ENCODE measurements at regions not wholly inside any gene's neighbourhood (a gene's known extent, or its start where the extent isn't known, plus 50 kb on each side); places are given as distances from the start of the nearest gene placed in this dataset.
"Not testable (repeated sequence)": the region's sequence is repeated elsewhere in the genome, so short reads cannot be mapped to it uniquely, and the experiment has no call there.

DNA sequence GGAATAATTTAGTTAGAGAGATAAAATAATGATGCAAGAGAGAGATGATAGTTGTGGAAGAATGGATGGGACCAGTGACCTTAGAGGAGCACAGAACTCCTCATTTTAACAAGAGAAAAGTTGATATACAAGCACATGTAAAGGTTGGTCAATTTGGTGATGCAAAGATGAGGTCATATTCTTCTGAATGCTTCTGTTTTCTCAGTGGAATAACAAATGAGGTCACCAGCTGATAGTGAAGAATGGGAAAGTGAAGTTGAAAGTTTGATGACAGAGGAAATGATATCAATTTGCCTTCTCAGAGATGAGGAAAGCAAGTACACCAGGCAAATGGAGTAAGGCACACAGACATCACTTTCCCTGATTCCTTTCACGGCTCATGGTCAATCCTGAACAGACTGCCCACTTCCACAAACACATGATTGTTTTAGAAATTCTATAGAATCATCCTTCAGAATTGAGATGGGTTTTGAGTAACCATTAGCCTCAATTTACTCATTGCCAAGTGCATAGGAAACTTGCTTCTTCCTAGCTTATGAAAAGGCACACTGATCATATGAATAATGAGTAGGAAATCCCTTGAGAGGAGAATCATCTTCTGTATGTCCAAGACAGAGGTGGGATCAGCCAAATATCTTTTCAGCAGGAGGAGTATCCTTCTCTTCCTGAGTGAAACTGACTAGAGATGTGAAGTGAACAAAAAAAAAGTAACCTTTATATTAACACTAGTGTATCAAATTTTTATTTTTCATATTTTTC is 82.4 kb upstream of the TCF21 start:
- ChIA-PET CTCF (no interaction called here), POLR2A (no interaction called here)
- no peaks in the 10 kb centered on the region for H3K27me3 ChIP-seq (ENCODE audit: control insufficient read depth, insufficient read depth, low read length)
- no peak overlapping the region for H3K4me3 ChIP-seq (ENCODE audit: low read depth, low read length)
- no peaks in the 10 kb centered on the region for H3K36me3 ChIP-seq (ENCODE audit: control insufficient read depth, insufficient read depth, low read length)
- TF ChIP-seq, protein P1, sequence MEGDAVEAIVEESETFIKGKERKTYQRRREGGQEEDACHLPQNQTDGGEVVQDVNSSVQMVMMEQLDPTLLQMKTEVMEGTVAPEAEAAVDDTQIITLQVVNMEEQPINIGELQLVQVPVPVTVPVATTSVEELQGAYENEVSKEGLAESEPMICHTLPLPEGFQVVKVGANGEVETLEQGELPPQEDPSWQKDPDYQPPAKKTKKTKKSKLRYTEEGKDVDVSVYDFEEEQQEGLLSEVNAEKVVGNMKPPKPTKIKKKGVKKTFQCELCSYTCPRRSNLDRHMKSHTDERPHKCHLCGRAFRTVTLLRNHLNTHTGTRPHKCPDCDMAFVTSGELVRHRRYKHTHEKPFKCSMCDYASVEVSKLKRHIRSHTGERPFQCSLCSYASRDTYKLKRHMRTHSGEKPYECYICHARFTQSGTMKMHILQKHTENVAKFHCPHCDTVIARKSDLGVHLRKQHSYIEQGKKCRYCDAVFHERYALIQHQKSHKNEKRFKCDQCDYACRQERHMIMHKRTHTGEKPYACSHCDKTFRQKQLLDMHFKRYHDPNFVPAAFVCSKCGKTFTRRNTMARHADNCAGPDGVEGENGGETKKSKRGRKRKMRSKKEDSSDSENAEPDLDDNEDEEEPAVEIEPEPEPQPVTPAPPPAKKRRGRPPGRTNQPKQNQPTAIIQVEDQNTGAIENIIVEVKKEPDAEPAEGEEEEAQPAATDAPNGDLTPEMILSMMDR (IDR thresholded peaks at IDR 0.05; ENCODE audit: insufficient read depth, low read depth, low read length): no peak
- no peak for DNase-seq (ENCODE audit: low read depth)

DNA sequence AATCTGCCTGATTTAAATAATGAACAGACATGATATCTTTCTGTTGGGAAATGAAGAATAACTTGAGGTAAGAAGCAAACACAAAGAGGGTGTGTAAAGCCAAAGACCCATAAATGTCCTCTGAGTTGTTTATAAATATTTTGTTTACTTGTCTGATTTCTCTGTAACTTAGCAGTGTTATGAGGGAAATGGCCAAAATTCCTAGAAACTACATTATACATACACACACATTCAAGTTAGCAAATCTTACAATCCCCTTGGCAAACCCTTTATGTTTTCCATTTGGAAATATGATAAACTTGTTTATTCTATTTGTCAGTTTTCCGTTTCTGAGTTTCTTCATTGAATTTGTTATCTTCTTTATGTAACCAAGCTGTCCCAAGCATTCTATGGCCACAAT is 81.4 kb upstream of the TCF21 start:
- H3K36me3 ChIP-seq (ENCODE audit: control insufficient read depth, insufficient read depth, low read length): no peaks in the 10 kb centered on the region
- TF ChIP-seq, protein P1 (IDR thresholded peaks at IDR 0.05; ENCODE audit: insufficient read depth, low read depth, low read length): no peak
- POLR2A ChIA-PET: no interaction called here

DNA sequence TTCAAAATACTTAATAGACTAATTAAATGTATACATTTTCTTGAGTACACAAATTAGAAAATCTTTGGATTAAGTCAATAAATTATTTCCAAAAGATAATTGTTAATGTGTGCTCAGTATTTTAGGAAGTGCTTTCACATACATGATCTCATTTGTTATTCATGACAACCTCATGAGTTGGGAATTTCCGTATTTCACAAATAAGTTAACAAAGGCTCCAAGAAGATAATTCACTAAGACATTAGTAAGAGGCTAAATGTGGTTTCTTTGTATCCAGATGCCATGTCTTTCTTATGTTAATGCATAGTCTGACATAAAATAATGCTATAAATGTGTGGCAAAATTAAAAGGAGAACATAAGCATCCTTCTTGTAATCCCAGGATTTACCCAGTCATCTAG is 79.5 kb upstream of the TCF21 start:
- no peak for DNase-seq (ENCODE audit: low read depth)
- CTCF ChIA-PET: interaction anchor here (1.4 kb wide), 1 partner anchor 28 kb away, joined by 5 read pairs; no protein-coding TSS in a partner anchor

More for the DNA sequence above, 81.4 kb upstream of the TCF21 start:
- CTCF ChIA-PET: interaction anchor here (0.6 kb wide), 1 partner anchor 24 kb away, joined by 3 read pairs; no protein-coding TSS in a partner anchor
- Histone ChIP-seq H3K4me3 (ENCODE audit: low read depth, low read length) (no peak overlapping the region), H3K27me3 (ENCODE audit: control insufficient read depth, insufficient read depth, low read length) (no peaks in the 10 kb centered on the region)
- DNase-seq (ENCODE audit: low read depth): no peak

DNA sequence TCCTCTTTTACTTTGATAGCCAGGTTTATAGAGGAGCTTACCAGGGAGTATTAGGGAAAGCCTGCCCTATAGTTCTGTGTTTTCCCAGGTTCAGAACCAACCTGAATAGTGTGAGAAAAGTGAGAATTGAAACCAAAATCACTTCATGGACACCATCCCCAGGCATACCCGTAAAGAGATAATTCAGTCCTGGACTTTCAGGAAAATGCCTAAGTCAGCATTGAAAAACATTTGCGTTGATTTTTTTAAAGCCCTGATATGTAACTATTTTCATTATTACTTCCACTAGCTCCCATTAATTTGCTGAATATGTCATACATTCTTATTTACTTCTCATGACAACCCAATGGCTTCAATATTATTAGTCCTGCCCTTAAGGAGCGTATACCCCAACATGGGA is 77.4 kb upstream of the TCF21 start:
- H3K36me3 ChIP-seq (ENCODE audit: control insufficient read depth, insufficient read depth, low read length): no peaks in the 10 kb centered on the region
- no peaks in the 10 kb centered on the region for H3K27me3 ChIP-seq (ENCODE audit: control insufficient read depth, insufficient read depth, low read length)
- POLR2A ChIA-PET: interaction anchor here (0.6 kb wide), 1 partner anchor 238 kb away, joined by 7 read pairs; no protein-coding TSS in a partner anchor
- no peak for DNase-seq (ENCODE audit: low read depth)
- TF ChIP-seq, protein P1 (IDR thresholded peaks at IDR 0.05; ENCODE audit: insufficient read depth, low read depth, low read length): no peak
- no peak overlapping the region for H3K4me3 ChIP-seq (ENCODE audit: low read depth, low read length)
- CTCF ChIA-PET: no interaction called here

More for the DNA sequence above, 79.5 kb upstream of the TCF21 start:
- H3K36me3 ChIP-seq (ENCODE audit: control insufficient read depth, insufficient read depth, low read length): no peaks in the 10 kb centered on the region
- POLR2A ChIA-PET: no interaction called here
- TF ChIP-seq, protein P1 (IDR thresholded peaks at IDR 0.05; ENCODE audit: insufficient read depth, low read depth, low read length): no peak
- H3K4me3 ChIP-seq (ENCODE audit: low read depth, low read length): no peak overlapping the region
- no peaks in the 10 kb centered on the region for H3K27me3 ChIP-seq (ENCODE audit: control insufficient read depth, insufficient read depth, low read length)

DNA sequence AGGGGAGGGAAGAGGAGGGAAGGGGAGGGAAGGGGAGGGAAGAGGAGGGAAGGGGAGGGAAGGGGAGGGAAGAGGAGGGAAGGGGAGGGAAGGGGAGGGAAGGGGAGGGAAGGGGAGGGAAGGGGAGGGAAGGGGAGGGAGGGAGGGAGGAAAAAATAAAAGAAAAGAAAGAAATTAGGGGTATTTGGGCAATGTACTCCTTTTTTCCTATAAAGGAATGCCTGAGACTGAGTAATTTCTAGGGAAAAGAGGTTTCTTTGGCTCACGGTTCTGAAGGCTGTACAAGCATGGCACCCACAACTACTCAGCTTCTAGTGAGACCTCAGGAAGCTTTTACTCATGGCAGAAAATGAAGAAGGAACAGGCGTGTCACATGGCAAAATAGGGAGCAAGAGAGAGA is 76.5 kb upstream of the TCF21 start:
- POLR2A ChIA-PET; H3K4me3 ChIP-seq (ENCODE audit: low read depth, low read length); H3K27me3 ChIP-seq (ENCODE audit: control insufficient read depth, insufficient read depth, low read length); DNase-seq (ENCODE audit: low read depth); CTCF ChIA-PET; H3K36me3 ChIP-seq (ENCODE audit: control insufficient read depth, insufficient read depth, low read length): not testable (repeated sequence)

DNA sequence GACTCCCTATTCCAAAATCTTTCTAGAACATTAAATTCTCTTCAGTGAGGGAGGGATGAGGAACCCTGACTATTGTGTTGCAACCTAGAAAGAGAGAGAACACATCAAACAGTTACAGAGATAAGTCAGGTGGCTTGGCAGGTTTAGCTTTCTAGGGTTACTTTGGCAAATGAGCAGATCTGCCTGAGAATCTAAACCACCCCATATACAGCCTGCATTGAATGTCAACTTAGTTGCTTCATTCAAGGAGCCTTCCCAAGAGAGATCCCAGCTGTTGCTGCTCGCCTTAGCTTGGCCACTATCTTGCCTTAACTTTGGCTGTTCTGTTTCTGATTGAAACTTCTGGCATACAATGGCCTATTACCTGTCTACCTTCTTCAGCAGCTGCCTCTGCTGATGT is 74.7 kb upstream of the TCF21 start:
- Histone ChIP-seq H3K36me3 (ENCODE audit: control insufficient read depth, insufficient read depth, low read length) (no peaks in the 10 kb centered on the region), H3K27me3 (ENCODE audit: control insufficient read depth, insufficient read depth, low read length) (no peaks in the 10 kb centered on the region), H3K4me3 (ENCODE audit: low read depth, low read length) (no peak overlapping the region)
- POLR2A ChIA-PET: no interaction called here
- TF ChIP-seq, protein P1 (IDR thresholded peaks at IDR 0.05; ENCODE audit: insufficient read depth, low read depth, low read length): no peak
- no peak for DNase-seq (ENCODE audit: low read depth)
- CTCF ChIA-PET: interaction anchor here (1.8 kb wide), 1 partner anchor 9 kb away, joined by 7 read pairs; no protein-coding TSS in a partner anchor

All from BJ (cell line).